ENCODE measurements at regions not wholly inside any gene's neighbourhood (a gene's known extent, or its start where the extent isn't known, plus 50 kb on each side); places are given as distances from the start of the nearest gene placed in this dataset.
A peak's percentile ranks its signal among the peaks of the same experiment; 100 is the strongest.

- ChIA-PET CTCF (no interaction called here), POLR2A (no interaction called here)
- TF ChIP-seq ZSCAN18 (CRISPR knock-in tag; IDR thresholded peaks at IDR 0.05) (no peak), EMX1 (CRISPR knock-in tag; IDR thresholded peaks at IDR 0.05) (no peak), ATF2 (CRISPR knock-in tag; IDR thresholded peaks at IDR 0.05; ENCODE audit: borderline replicate concordance, low read depth) (no peak), TP53 (CRISPR knock-in tag; IDR thresholded peaks at IDR 0.05) (no peak), ZNF138 (CRISPR knock-in tag; conservative IDR thresholded peaks at IDR 0.05) (no peak), ZNF671 (CRISPR knock-in tag; IDR thresholded peaks at IDR 0.05) (no peak), ZNF317 (CRISPR knock-in tag; IDR thresholded peaks at IDR 0.05; ENCODE audit: borderline replicate concordance, low read depth) (no peak)
- no peak for ATAC-seq
- peaks cover 8% of the 10 kb centered on the region for H3K4me1 Mint-ChIP-seq
- DNase-seq (ENCODE audit: low spot score): no peak
- no peaks in the 10 kb centered on the region for H3K27me3 Mint-ChIP-seq (ENCODE audit: low read depth)
- H3K36me3 Mint-ChIP-seq: no peaks in the 10 kb centered on the region
- H3K9me3 Mint-ChIP-seq: no peaks in the 10 kb centered on the region
- H3K27ac Mint-ChIP-seq: no peak overlapping the region
- no peak overlapping the region for H3K4me3 Mint-ChIP-seq
Measured at GRCh38 chr1:78722947-78723346, 73.3 kb downstream of the IFI44 start.

- H3K36me3 Mint-ChIP-seq: no peaks in the 10 kb centered on the region
- no peaks in the 10 kb centered on the region for H3K27me3 Mint-ChIP-seq (ENCODE audit: low read depth)
- H3K27ac Mint-ChIP-seq: no peak overlapping the region
- H3K4me1 Mint-ChIP-seq: peaks cover 3% of the 10 kb centered on the region; the same call in 1 of the 2 replicates
- POLR2A ChIA-PET: no interaction called here
- H3K9me3 Mint-ChIP-seq: no peaks in the 10 kb centered on the region
- ATAC-seq (no peak), DNase-seq (ENCODE audit: low spot score) (no peak)
- CTCF ChIA-PET: interaction anchor here (1.6 kb wide), 1 partner anchor 53 kb away, joined by 3 read pairs; no protein-coding TSS in a partner anchor
- TF ChIP-seq SMAD3 (CRISPR knock-in tag; IDR thresholded peaks at IDR 0.05; ENCODE audit: borderline replicate concordance): no peak
- no peak for TF ChIP-seq CBFB (CRISPR knock-in tag; IDR thresholded peaks at IDR 0.05; ENCODE audit: low read depth)
- TF ChIP-seq NFE2L1 (CRISPR knock-in tag; IDR thresholded peaks at IDR 0.05): no peak
- no peak for TF ChIP-seq FOXP4 (CRISPR knock-in tag; IDR thresholded peaks at IDR 0.05)
- TF ChIP-seq ZNF512 (CRISPR knock-in tag; IDR thresholded peaks at IDR 0.05; ENCODE audit: borderline replicate concordance): no peak
- H3K4me3 Mint-ChIP-seq: no peak overlapping the region
Measured at GRCh38 chr1:78726686-78727085, 77.1 kb downstream of the IFI44 start.

GRCh38 chr1:78728359-78728758, 78.7 kb downstream of the IFI44 start:
- no peaks in the 10 kb centered on the region for H3K9me3 Mint-ChIP-seq
- TF ChIP-seq TEAD1 (CRISPR knock-in tag; IDR thresholded peaks at IDR 0.05) (no peak), PRDM15 (CRISPR knock-in tag; IDR thresholded peaks at IDR 0.05) (no peak), TP53 (CRISPR knock-in tag; IDR thresholded peaks at IDR 0.05) (no peak), E2F1 (CRISPR knock-in tag; IDR thresholded peaks at IDR 0.05) (no peak), FOXJ3 (CRISPR knock-in tag; IDR thresholded peaks at IDR 0.05; ENCODE audit: borderline replicate concordance) (no peak), SMAD3 (CRISPR knock-in tag; IDR thresholded peaks at IDR 0.05; ENCODE audit: borderline replicate concordance) (no peak), ZNF138 (CRISPR knock-in tag; conservative IDR thresholded peaks at IDR 0.05) (no peak), FOXK1 (CRISPR knock-in tag; IDR thresholded peaks at IDR 0.05) (no peak), ZBTB43 (CRISPR knock-in tag; IDR thresholded peaks at IDR 0.05) (no peak), NR1H2 (CRISPR knock-in tag; IDR thresholded peaks at IDR 0.05) (no peak), ATF1 (CRISPR knock-in tag; IDR thresholded peaks at IDR 0.05) (no peak)

More at GRCh38 chr1:78728359-78728758, 78.7 kb downstream of the IFI44 start:
- ChIA-PET CTCF (no interaction called here), POLR2A (no interaction called here)
- H3K4me1 Mint-ChIP-seq: peaks cover 2% of the 10 kb centered on the region; the same call in 1 of the 2 replicates
- H3K36me3 Mint-ChIP-seq: no peaks in the 10 kb centered on the region
- no peak overlapping the region for H3K4me3 Mint-ChIP-seq
- H3K27me3 Mint-ChIP-seq (ENCODE audit: low read depth): no peaks in the 10 kb centered on the region
- no peak for DNase-seq (ENCODE audit: low spot score)
- no peak overlapping the region for H3K27ac Mint-ChIP-seq
- peak; percentile 52; the same call in 1 of the 2 replicates for ATAC-seq
